GM13977 (cell line): ENCODE measurements at regions not wholly inside any gene's neighbourhood (a gene's known extent, or its start where the extent isn't known, plus 50 kb on each side); places are given as distances from the start of the nearest gene placed in this dataset.
"Not testable (repeated sequence)": the region's sequence is repeated elsewhere in the genome, so short reads cannot be mapped to it uniquely, and the experiment has no call there.

Experiments used
- DNase-seq: peaks from one replicate; pipeline ENCODE4 v3.0.0; 2012; ENCODE audit warnings: low spot score
- in situ Hi-C: fragments of 300-500 bp; cut with MboI; formaldehyde crosslinking; loops from one replicate; pipeline ENCODE4 v1.12.0; 2022; ENCODE audit warnings: low sequenced_read_pairs, low pct_unique_long_range_greater_than_20kb, mixed read lengths, inconsistent platforms; ENCODE audit not compliant: unreplicated experiment
- TF ChIP-seq, protein P1 (sequence below): IDR thresholded peaks from 2 replicates; pipeline ENCODE4 v1.5.1; 2012; ENCODE audit warnings: mild to moderate bottlenecking, control low read depth; ENCODE audit not compliant: insufficient read depth; ENCODE audit errors: extremely low read depth, missing control alignments

GRCh38 chr1:188004849-188005248, 1176.1 kb downstream of the PLA2G4A start:
- no peak for DNase-seq
- in situ Hi-C loops = no loop called here
- TF ChIP-seq, protein P1, sequence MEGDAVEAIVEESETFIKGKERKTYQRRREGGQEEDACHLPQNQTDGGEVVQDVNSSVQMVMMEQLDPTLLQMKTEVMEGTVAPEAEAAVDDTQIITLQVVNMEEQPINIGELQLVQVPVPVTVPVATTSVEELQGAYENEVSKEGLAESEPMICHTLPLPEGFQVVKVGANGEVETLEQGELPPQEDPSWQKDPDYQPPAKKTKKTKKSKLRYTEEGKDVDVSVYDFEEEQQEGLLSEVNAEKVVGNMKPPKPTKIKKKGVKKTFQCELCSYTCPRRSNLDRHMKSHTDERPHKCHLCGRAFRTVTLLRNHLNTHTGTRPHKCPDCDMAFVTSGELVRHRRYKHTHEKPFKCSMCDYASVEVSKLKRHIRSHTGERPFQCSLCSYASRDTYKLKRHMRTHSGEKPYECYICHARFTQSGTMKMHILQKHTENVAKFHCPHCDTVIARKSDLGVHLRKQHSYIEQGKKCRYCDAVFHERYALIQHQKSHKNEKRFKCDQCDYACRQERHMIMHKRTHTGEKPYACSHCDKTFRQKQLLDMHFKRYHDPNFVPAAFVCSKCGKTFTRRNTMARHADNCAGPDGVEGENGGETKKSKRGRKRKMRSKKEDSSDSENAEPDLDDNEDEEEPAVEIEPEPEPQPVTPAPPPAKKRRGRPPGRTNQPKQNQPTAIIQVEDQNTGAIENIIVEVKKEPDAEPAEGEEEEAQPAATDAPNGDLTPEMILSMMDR = no peak

- DNase-seq = no peak
- in situ Hi-C loops = no loop called here
Observed at GRCh38 chr1:188006354-188006753, 1177.6 kb downstream of the PLA2G4A start.

GRCh38 chr1:188013222-188013849, 1184.6 kb downstream of the PLA2G4A start:
- in situ Hi-C loops, DNase-seq: not testable (repeated sequence)

More at GRCh38 chr1:188006354-188006753, 1177.6 kb downstream of the PLA2G4A start:
- TF ChIP-seq, protein P1 = no peak

DNA sequence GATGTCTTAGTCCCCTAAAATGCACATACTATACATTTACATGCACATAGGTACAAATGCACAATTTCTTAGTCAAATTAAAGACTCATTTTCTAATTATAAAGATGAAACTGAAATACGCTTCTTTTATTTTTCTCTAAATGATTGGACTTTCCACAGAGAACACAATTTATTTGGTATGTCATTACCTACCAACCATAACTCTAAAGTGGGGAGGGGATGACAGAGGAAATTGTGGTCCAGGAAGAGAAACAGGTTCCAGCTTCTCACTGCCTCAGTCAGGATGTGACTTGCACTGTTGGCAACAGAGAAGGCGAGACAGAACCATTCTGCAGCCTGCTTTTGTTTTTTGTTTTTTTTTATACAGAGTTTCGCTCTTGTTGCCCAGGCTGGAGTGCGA, 1189.2 kb downstream of the PLA2G4A start:
- no peak for DNase-seq
- TF ChIP-seq, protein P1 = no peak
- in situ Hi-C loops = no loop called here

GRCh38 chr1:188022661-188023060, 1193.9 kb downstream of the PLA2G4A start:
- DNase-seq = no peak
- TF ChIP-seq, protein P1 = no peak
- in situ Hi-C loops = no loop called here

DNA sequence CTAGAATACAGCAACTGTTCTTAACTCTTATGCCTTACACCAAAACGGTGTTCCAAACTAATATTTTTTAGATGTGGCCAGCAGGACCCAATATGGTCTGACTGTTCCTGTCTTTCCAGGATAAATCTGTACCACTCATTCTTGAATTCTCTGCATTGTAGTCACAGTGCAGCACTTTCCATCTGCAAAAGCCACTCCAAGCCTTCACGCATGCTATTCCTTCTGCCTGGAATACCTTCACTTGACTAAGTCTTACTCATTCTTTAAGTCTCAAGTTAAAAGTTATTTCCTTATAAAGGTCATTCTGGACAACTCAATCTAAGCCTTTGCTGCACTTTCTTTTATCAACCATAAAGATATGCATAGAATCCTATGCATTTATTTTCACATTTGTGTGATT, 1194.5 kb downstream of the PLA2G4A start:
- TF ChIP-seq, protein P1 = no peak
- in situ Hi-C loops = no loop called here
- DNase-seq = no peak

GRCh38 chr1:188027613-188028012, 1198.9 kb downstream of the PLA2G4A start:
- DNase-seq = peak; percentile 19
- TF ChIP-seq, protein P1 = no peak
- in situ Hi-C loops = no loop called here

GRCh38 chr1:188037572-188037971, 1208.8 kb downstream of the PLA2G4A start:
- in situ Hi-C loops, DNase-seq: not testable (repeated sequence)
